BJ (cell line): ENCODE measurements at regions not wholly inside any gene's neighbourhood (a gene's known extent, or its start where the extent isn't known, plus 50 kb on each side); places are given as distances from the start of the nearest gene placed in this dataset.
"Not testable (repeated sequence)": the region's sequence is repeated elsewhere in the genome, so short reads cannot be mapped to it uniquely, and the experiment has no call there.

Experiments used
- CTCF ChIA-PET: fragments of 350-600 bp; formaldehyde crosslinking; extraction: SDS; loops from one replicate; lab custom pipeline; 2021; ENCODE audit warnings: antibody characterized with exemption, inconsistent platforms; lab: Yijun Ruan, JAX
- POLR2A ChIA-PET: fragments of 300-600 bp; sonication (Branson Sonifier 250); formaldehyde crosslinking; extraction: SDS; loops from one replicate; lab custom pipeline; 2021; ENCODE audit warnings: antibody characterized with exemption; lab: Charles Lee
- DNase-seq: peaks from one replicate; pipeline ENCODE4 v3.0.0-alpha.2; 2011; ENCODE audit warnings: low read depth
- H3K27me3 ChIP-seq: 2 replicates; pipeline ENCODE4 v1.6.0; 2011; ENCODE audit warnings: low read length; ENCODE audit not compliant: control insufficient read depth, insufficient read depth
- H3K36me3 ChIP-seq: 2 replicates; pipeline ENCODE4 v1.5.1; 2011; ENCODE audit warnings: low read length; ENCODE audit not compliant: control insufficient read depth, insufficient read depth
- H3K4me3 ChIP-seq: 2 replicates; pipeline ENCODE4 v1.5.1; 2011; ENCODE audit warnings: low read depth, mild to moderate bottlenecking, control low read depth, low read length
- TF ChIP-seq, protein P1 (sequence below): IDR thresholded peaks from 2 replicates; pipeline ENCODE4 v1.5.1; 2011; ENCODE audit warnings: low read depth, mild to moderate bottlenecking, control low read depth, inconsistent platforms, low read length, moderate library complexity; ENCODE audit not compliant: insufficient read depth

GRCh38 chr2:145747715-145748114, 1227.8 kb upstream of the ZEB2 start:
- H3K27me3 ChIP-seq: no peaks in the 10 kb centered on the region
- CTCF ChIA-PET: no interaction called here
- DNase-seq: no peak
- POLR2A ChIA-PET: no interaction called here
- TF ChIP-seq, protein P1, sequence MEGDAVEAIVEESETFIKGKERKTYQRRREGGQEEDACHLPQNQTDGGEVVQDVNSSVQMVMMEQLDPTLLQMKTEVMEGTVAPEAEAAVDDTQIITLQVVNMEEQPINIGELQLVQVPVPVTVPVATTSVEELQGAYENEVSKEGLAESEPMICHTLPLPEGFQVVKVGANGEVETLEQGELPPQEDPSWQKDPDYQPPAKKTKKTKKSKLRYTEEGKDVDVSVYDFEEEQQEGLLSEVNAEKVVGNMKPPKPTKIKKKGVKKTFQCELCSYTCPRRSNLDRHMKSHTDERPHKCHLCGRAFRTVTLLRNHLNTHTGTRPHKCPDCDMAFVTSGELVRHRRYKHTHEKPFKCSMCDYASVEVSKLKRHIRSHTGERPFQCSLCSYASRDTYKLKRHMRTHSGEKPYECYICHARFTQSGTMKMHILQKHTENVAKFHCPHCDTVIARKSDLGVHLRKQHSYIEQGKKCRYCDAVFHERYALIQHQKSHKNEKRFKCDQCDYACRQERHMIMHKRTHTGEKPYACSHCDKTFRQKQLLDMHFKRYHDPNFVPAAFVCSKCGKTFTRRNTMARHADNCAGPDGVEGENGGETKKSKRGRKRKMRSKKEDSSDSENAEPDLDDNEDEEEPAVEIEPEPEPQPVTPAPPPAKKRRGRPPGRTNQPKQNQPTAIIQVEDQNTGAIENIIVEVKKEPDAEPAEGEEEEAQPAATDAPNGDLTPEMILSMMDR: no peak
- H3K36me3 ChIP-seq: no peaks in the 10 kb centered on the region
- H3K4me3 ChIP-seq: no peak overlapping the region

GRCh38 chr2:145745387-145745721, 1225.4 kb upstream of the ZEB2 start:
- DNase-seq, CTCF ChIA-PET, H3K4me3 ChIP-seq, H3K36me3 ChIP-seq, POLR2A ChIA-PET, H3K27me3 ChIP-seq: not testable (repeated sequence)

GRCh38 chr2:145744541-145745386, 1224.8 kb upstream of the ZEB2 start:
- CTCF ChIA-PET: no interaction called here
- TF ChIP-seq, protein P1: no peak
- Histone ChIP-seq H3K27me3 (no peaks in the 10 kb centered on the region), H3K36me3 (no peaks in the 10 kb centered on the region), H3K4me3 (no peak overlapping the region)
- POLR2A ChIA-PET: no interaction called here
- DNase-seq: peak; percentile 48

DNA sequence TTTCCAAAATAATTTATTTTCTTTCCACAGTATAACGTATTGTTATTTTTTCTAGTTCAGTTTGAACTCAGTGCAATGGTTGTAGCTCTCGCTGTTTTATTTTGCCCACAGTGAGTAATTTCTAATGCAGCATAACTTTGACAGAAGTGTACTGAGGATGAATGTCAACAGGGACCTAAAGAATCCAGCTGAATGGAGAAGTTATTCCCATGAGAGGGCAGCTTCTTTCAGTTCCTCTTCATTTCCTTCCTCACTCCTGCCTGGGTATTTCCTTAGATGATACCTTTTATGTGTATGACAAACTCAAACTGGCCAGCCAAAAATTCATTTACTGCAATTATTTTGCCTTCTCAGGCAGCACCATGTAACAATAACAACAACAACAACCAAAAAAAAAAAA, 1223.1 kb upstream of the ZEB2 start:
- CTCF ChIA-PET: no interaction called here
- no peak for DNase-seq
- POLR2A ChIA-PET: no interaction called here
- Histone ChIP-seq H3K4me3 (no peak overlapping the region), H3K36me3 (no peaks in the 10 kb centered on the region), H3K27me3 (no peaks in the 10 kb centered on the region)
- TF ChIP-seq, protein P1: no peak

GRCh38 chr2:145741636-145742035, 1221.7 kb upstream of the ZEB2 start:
- no peaks in the 10 kb centered on the region for H3K27me3 ChIP-seq
- ChIA-PET CTCF (interaction anchor here (0.8 kb wide), 1 partner anchor 9 kb away, joined by 3 read pairs; no protein-coding TSS in a partner anchor), POLR2A (no interaction called here)
- H3K36me3 ChIP-seq: no peaks in the 10 kb centered on the region
- TF ChIP-seq, protein P1: no peak
- H3K4me3 ChIP-seq: no peak overlapping the region
- no peak for DNase-seq
